ENCODE measurements at regions not wholly inside any gene's neighbourhood (a gene's known extent, or its start where the extent isn't known, plus 50 kb on each side); places are given as distances from the start of the nearest gene placed in this dataset.
A peak's percentile ranks its signal among the peaks of the same experiment; 100 is the strongest.
"Not testable (repeated sequence)": the region's sequence is repeated elsewhere in the genome, so short reads cannot be mapped to it uniquely, and the experiment has no call there.

- no peak for DNase-seq (ENCODE audit: low spot score)
These were observed 96.0 kb upstream of the FHL2 start for GRCh38 chr2:105494683-105495425.

GRCh38 chr2:105490956-105491355 lies 92.1 kb upstream of the FHL2 start:
- no peak for DNase-seq (ENCODE audit: low spot score)

GRCh38 chr2:105490204-105490603 lies 91.4 kb upstream of the FHL2 start:
- no peak for DNase-seq (ENCODE audit: low spot score)

GRCh38 chr2:105489168-105489878 lies 90.5 kb upstream of the FHL2 start:
- no peak for DNase-seq (ENCODE audit: low spot score)

- no peak for DNase-seq (ENCODE audit: low spot score)
These were observed 89.4 kb upstream of the FHL2 start for GRCh38 chr2:105488285-105488684.

GRCh38 chr2:105487142-105488069 lies 88.6 kb upstream of the FHL2 start:
- peak; percentile 83 for DNase-seq (ENCODE audit: low spot score)

GRCh38 chr2:105486762-105487141 lies 87.9 kb upstream of the FHL2 start:
- no peak for DNase-seq (ENCODE audit: low spot score)

- no peak for DNase-seq (ENCODE audit: low spot score)
These were observed 79.8 kb upstream of the FHL2 start for GRCh38 chr2:105478670-105479069.

- DNase-seq (ENCODE audit: low spot score) = not testable (repeated sequence)
These were observed 78.3 kb upstream of the FHL2 start for GRCh38 chr2:105477050-105477620.

GRCh38 chr2:105473011-105473410 lies 74.2 kb upstream of the FHL2 start:
- no peak for DNase-seq (ENCODE audit: low spot score)

GRCh38 chr2:105470979-105471378 lies 72.1 kb upstream of the FHL2 start:
- no peak for DNase-seq (ENCODE audit: low spot score)

- DNase-seq (ENCODE audit: low spot score) = no peak
These were observed 70.9 kb upstream of the FHL2 start for GRCh38 chr2:105469781-105470180.

- no peak for DNase-seq (ENCODE audit: low spot score)
These were observed 69.8 kb upstream of the FHL2 start for GRCh38 chr2:105468582-105469042.

- DNase-seq (ENCODE audit: low spot score) = no peak
These were observed 65.5 kb upstream of the FHL2 start for GRCh38 chr2:105464325-105464724.

- no peak for DNase-seq (ENCODE audit: low spot score)
These were observed 61.3 kb upstream of the FHL2 start for GRCh38 chr2:105460048-105460732.

GRCh38 chr2:105458076-105458475 lies 59.2 kb upstream of the FHL2 start:
- DNase-seq (ENCODE audit: low spot score) = no peak

- peak; percentile 90 for DNase-seq (ENCODE audit: low spot score)
These were observed 56.7 kb upstream of the FHL2 start for GRCh38 chr2:105455488-105456003.

GRCh38 chr2:105454801-105455485 lies 56.1 kb upstream of the FHL2 start:
- DNase-seq (ENCODE audit: low spot score) = peak; percentile 71

- no peak for DNase-seq (ENCODE audit: low spot score)
These were observed 52.8 kb upstream of the FHL2 start for GRCh38 chr2:105451571-105452166.

- DNase-seq (ENCODE audit: low spot score) = no peak
These were observed 51.6 kb upstream of the FHL2 start for GRCh38 chr2:105450471-105450870.
